Heart left ventricle (tissue), 13 donors: ENCODE measurements at regions not wholly inside any gene's neighbourhood (a gene's known extent, or its start where the extent isn't known, plus 50 kb on each side); places are given as distances from the start of the nearest gene placed in this dataset.

Experiments
- POLR2A ChIP-seq, 2 donors: fragments of 450-650 bp; IDR thresholded peaks; one replicate each; pipeline ENCODE4 v1.6.1; 2017; ENCODE audit warnings: antibody characterized with exemption in 2 of 2, mild to moderate bottlenecking in 2 of 2, moderate library complexity in 2 of 2
- TF ChIP-seq, protein P1 (sequence below), 12 donors: fragments of 200-600 bp; sonication (generic) in 4 of 12; IDR thresholded peaks; one replicate each; pipeline versions ENCODE4 v1.5.0 to v1.8.0; 2018 to 2022; ENCODE audit warnings: antibody characterized with exemption in 12 of 12, mild to moderate bottlenecking in 5 of 12
- donor health status: ischemic (EF 13 %, LVEDD 7.1; RV severe dilation, severe dysfunction).
- donor health status: DM: no; HTN: yes; CAD: no.
- donor health status: DM: no; HTN: no; CAD: no.
- donor health status: ischemic (EF 25% LVEDD 6.9; RV normal size, moderate dysfunction).
- donor health status: ischemic (EF 25% LVEDD 5.7; RV mildly dilated, moderate dysfunction).
- donor health status: ischemic (EF 35%, LVEDD 5.7; RV mildly dilated, moderate dysfunction).
- donor health status: nonischemic (EF 11% LVEDD 7.7; RV severe dilation, severe dysfunction).
- donor health status: DM: yes; HTN: yes; CAD: no.
- donor health status: PGD.
- donor health status: ischemic (EF 29% LVEDD 5.4; RV normal size, mild dysfunction).
- donor health status: nonischemic (EF 23%, LVEDD 6.1; RV moderate dilation, normal function).

DNA sequence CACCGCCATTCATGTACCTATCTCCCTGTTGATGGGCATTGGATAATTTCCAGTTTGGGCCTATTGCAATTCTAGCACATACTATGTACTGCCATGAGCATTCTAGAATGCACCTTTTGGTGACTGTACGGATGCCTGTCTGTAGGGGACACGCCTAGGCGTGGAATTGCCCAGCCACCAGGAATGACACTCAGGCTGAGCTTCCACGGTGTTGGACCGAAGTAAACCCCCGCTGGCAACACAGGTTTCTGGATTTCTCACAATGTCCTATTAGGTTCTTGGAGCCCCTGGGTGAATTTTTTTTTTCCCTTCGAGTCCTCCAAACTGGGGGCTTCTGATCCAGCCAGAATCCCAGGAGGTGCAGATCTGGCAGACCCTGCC is 146.6 kb downstream of the IRF8 start:
- TF ChIP-seq, protein P1, sequence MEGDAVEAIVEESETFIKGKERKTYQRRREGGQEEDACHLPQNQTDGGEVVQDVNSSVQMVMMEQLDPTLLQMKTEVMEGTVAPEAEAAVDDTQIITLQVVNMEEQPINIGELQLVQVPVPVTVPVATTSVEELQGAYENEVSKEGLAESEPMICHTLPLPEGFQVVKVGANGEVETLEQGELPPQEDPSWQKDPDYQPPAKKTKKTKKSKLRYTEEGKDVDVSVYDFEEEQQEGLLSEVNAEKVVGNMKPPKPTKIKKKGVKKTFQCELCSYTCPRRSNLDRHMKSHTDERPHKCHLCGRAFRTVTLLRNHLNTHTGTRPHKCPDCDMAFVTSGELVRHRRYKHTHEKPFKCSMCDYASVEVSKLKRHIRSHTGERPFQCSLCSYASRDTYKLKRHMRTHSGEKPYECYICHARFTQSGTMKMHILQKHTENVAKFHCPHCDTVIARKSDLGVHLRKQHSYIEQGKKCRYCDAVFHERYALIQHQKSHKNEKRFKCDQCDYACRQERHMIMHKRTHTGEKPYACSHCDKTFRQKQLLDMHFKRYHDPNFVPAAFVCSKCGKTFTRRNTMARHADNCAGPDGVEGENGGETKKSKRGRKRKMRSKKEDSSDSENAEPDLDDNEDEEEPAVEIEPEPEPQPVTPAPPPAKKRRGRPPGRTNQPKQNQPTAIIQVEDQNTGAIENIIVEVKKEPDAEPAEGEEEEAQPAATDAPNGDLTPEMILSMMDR (IDR thresholded peaks at IDR 0.05), result no peak
- no peak for TF ChIP-seq POLR2A (IDR thresholded peaks at IDR 0.05)
